ENCODE measurements at regions not wholly inside any gene's neighbourhood (a gene's known extent, or its start where the extent isn't known, plus 50 kb on each side); places are given as distances from the start of the nearest gene placed in this dataset.

DNA sequence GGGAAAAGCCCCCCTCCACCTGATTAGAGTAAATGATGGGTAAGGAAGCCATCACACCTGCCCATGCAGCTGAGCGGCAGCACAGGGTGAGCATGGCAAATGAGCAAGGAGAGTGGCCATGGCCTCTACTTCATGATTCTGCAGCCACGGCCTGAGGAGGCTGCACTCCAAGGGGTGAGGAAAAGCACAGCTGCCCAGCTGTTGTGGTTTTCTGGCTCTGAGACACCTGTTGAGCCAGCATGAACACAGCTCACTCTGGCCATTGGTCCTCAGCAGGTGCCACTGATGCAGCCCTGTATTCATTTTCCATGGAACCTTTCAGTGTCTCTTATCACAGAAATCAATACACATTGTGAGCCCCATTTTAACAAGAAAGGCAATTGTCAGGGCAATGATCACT lies 707.2 kb downstream of the AACS start:
- TF ChIP-seq, protein P1, sequence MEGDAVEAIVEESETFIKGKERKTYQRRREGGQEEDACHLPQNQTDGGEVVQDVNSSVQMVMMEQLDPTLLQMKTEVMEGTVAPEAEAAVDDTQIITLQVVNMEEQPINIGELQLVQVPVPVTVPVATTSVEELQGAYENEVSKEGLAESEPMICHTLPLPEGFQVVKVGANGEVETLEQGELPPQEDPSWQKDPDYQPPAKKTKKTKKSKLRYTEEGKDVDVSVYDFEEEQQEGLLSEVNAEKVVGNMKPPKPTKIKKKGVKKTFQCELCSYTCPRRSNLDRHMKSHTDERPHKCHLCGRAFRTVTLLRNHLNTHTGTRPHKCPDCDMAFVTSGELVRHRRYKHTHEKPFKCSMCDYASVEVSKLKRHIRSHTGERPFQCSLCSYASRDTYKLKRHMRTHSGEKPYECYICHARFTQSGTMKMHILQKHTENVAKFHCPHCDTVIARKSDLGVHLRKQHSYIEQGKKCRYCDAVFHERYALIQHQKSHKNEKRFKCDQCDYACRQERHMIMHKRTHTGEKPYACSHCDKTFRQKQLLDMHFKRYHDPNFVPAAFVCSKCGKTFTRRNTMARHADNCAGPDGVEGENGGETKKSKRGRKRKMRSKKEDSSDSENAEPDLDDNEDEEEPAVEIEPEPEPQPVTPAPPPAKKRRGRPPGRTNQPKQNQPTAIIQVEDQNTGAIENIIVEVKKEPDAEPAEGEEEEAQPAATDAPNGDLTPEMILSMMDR (IDR thresholded peaks at IDR 0.05): no peak
- TF ChIP-seq POLR2A (IDR thresholded peaks at IDR 0.05): no peak
